T-cell (primary cell): ENCODE measurements at regions not wholly inside any gene's neighbourhood (a gene's known extent, or its start where the extent isn't known, plus 50 kb on each side); places are given as distances from the start of the nearest gene placed in this dataset.

Experiments
- ATAC-seq, 4 experiments: fragments of 200-7000 bp in 3 of 4; fragments of 150-1000 bp in 1 of 4; cut with Tn5 transposase; replicated peaks in 1 of 4; 1 replicate in 3 of 4; 2 replicates in 1 of 4; pipeline ENCODE4 v1.10.0; 2021; ENCODE audit warnings: moderate library complexity in 3 of 4, mild to moderate bottlenecking in 2 of 4, moderate number of reproducible peaks in 1 of 4
- CTCF ChIA-PET, 2 donors: fragments of 300-600 bp; sonication (Branson Sonifier 250); formaldehyde crosslinking; loops; one replicate each; lab custom pipeline; 2022; ENCODE audit warnings: antibody characterized with exemption in 2 of 2; lab: Charles Lee
- POLR2A ChIA-PET, 2 donors: fragments of 300-600 bp; sonication (Branson Sonifier 250); formaldehyde crosslinking; loops; one replicate each; lab custom pipeline; 2022; ENCODE audit warnings: antibody characterized with exemption in 2 of 2; lab: Charles Lee
- DNase-seq, 35 experiments: peaks; one replicate each; pipeline versions ENCODE4 v3.0.0 to v3.0.0-alpha.2; 2013 to 2023
- H3K27ac ChIP-seq: one replicate; pipeline ENCODE4 v1.5.1; 2013; ENCODE audit warnings: low read length
- H3K27me3 ChIP-seq, 2 experiments: replicated peaks in 1 of 2; 1 replicate in 1 of 2; 2 replicates in 1 of 2; pipeline versions ENCODE4 v1.6.1 to v1.7.0; 2013; ENCODE audit warnings: low read length in 1 of 2, mixed read lengths in 1 of 2; ENCODE audit not compliant: control insufficient read depth in 2 of 2, insufficient read depth in 2 of 2; ENCODE audit errors: extremely low read depth in 1 of 2
- H3K36me3 ChIP-seq, 2 donors: 1 replicate in 1 of 2; 2 replicates in 1 of 2; pipeline versions ENCODE4 v1.6.1 to v1.7.0; 2013; ENCODE audit warnings: low read length in 1 of 2; ENCODE audit not compliant: control insufficient read depth in 2 of 2, insufficient read depth in 1 of 2; ENCODE audit errors: extremely low read depth in 1 of 2
- H3K4me1 ChIP-seq, 2 experiments: 1 replicate in 1 of 2; 2 replicates in 1 of 2; pipeline versions ENCODE4 v1.6.1 to v1.7.0; 2013; ENCODE audit warnings: low read length in 2 of 2, mixed read lengths in 1 of 2; ENCODE audit not compliant: insufficient read depth in 2 of 2, control insufficient read depth in 1 of 2; ENCODE audit errors: extremely low read depth in 1 of 2
- H3K4me3 ChIP-seq, 2 donors: 1 replicate in 1 of 2; 2 replicates in 1 of 2; pipeline versions ENCODE4 v1.5.1 to v1.7.0; 2013; ENCODE audit warnings: mild to moderate bottlenecking in 2 of 2, low read length in 1 of 2, moderate library complexity in 1 of 2; ENCODE audit not compliant: control insufficient read depth in 1 of 2; ENCODE audit errors: extremely low read depth in 1 of 2
- H3K9me3 ChIP-seq: 2 replicates; pipeline ENCODE4 v1.7.0; 2013
- H3K27ac Mint-ChIP-seq, 2 donors: one replicate each; pipeline ENCODE4 v1.8.0; 2020 to 2021; ENCODE audit warnings: mild to moderate bottlenecking in 2 of 2, mixed read lengths in 2 of 2
- H3K27me3 Mint-ChIP-seq, 2 donors: one replicate each; pipeline ENCODE4 v1.8.0; 2021 to 2022; ENCODE audit warnings: mixed read lengths in 2 of 2
- H3K36me3 Mint-ChIP-seq: one replicate; pipeline ENCODE4 v1.8.0; 2021; ENCODE audit warnings: mixed read lengths
- H3K4me1 Mint-ChIP-seq, 3 donors: one replicate each; pipeline ENCODE4 v1.8.0; 2020 to 2022; ENCODE audit warnings: mixed read lengths in 3 of 3, mild to moderate bottlenecking in 1 of 3
- H3K4me3 Mint-ChIP-seq, 3 donors: one replicate each; pipeline ENCODE4 v1.8.0; 2020 to 2022; ENCODE audit warnings: mild to moderate bottlenecking in 3 of 3, mixed read lengths in 3 of 3, moderate library complexity in 3 of 3
- H3K9me3 Mint-ChIP-seq, 3 donors: one replicate each; pipeline ENCODE4 v1.8.0; 2020 to 2022; ENCODE audit warnings: mixed read lengths in 3 of 3
- WGBS: methylation state at CpG from one replicate; pipeline ENCODE4 v1.1.5; 2013; ENCODE audit warnings: missing lambda C conversion rate; ENCODE audit not compliant: insufficient coverage; 5-methylcytosine and 5-hydroxymethylcytosine counted together

- H3K4me1 ChIP-seq: no peaks in the 10 kb centered on the region
- Mint-ChIP-seq H3K4me1 (peaks cover 4 to 11% (median 5%) of the 10 kb centered on the region in 3 donors), H3K9me3 (peaks cover 0 to 6% (median 0%) of the 10 kb centered on the region in 3 donors), H3K4me3 (no peak overlapping the region), H3K36me3 (no peaks in the 10 kb centered on the region), H3K27me3 (peaks cover 10 to 24% of the 10 kb centered on the region in 2 donors), H3K27ac (peak overlapping the region in 1 of 2 donors; percentile 14)
- H3K27ac ChIP-seq: no peak overlapping the region
- H3K27me3 ChIP-seq: peaks cover 2 to 11% of the 10 kb centered on the region in 2 experiments
- ChIA-PET POLR2A (interaction anchor here in 1 of 2 donors (0.6 kb wide), 1 partner anchor 11 kb away, joined by 5 read pairs; no protein-coding TSS in a partner anchor), CTCF (interaction anchor here in 1 of 2 donors (0.5 kb wide), 1 partner anchor 934 kb away, joined by 3 read pairs; no protein-coding TSS in a partner anchor)
- H3K4me3 ChIP-seq: no peak overlapping the region
- ATAC-seq (no peak), DNase-seq (no peak)
- WGBS: 95% methylated on average over 2 of the region's 2 CpGs
- no peaks in the 10 kb centered on the region for H3K36me3 ChIP-seq
- no peaks in the 10 kb centered on the region for H3K9me3 ChIP-seq
Measured at GRCh38 chr2:11955314-11955713, 208.9 kb downstream of the LPIN1 start.

DNA sequence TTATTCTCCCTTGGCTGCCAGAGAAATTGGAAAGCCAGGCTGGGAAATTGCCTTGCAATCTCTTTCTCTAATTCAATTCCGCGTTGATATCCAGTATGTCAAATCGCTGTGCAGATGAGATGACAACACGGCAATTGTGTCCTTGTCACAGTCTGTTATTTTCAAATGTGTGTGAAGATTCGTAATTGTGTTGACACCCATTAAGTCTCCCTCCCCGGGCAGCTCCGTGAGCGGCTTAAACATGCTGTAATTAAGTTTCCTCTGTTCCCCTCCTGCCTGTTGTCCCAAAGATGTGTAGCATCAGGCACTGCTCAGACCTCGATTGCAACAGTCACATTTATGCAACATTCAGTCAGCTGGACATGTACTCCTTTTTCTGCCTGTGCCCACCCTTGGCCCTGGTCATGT lies 209.5 kb downstream of the LPIN1 start:
- Mint-ChIP-seq H3K4me1 (peaks cover 4 to 11% (median 5%) of the 10 kb centered on the region in 3 donors), H3K9me3 (peaks cover 0 to 6% (median 0%) of the 10 kb centered on the region in 3 donors), H3K27me3 (peaks cover 10 to 24% of the 10 kb centered on the region in 2 donors), H3K4me3 (no peak overlapping the region), H3K27ac (no peak overlapping the region), H3K36me3 (no peaks in the 10 kb centered on the region)
- ChIA-PET CTCF (no interaction called here), POLR2A (interaction anchor here in 1 of 2 donors (0.6 kb wide), 1 partner anchor 12 kb away, joined by 5 read pairs; no protein-coding TSS in a partner anchor)
- Histone ChIP-seq H3K27ac (no peak overlapping the region), H3K4me1 (no peaks in the 10 kb centered on the region), H3K4me3 (no peak overlapping the region), H3K36me3 (no peaks in the 10 kb centered on the region), H3K27me3 (peaks cover 2 to 11% of the 10 kb centered on the region in 2 experiments), H3K9me3 (no peaks in the 10 kb centered on the region)
- DNase-seq: no peak
- WGBS: 85% methylated on average over 7 of the region's 9 CpGs
- ATAC-seq: no peak

DNA sequence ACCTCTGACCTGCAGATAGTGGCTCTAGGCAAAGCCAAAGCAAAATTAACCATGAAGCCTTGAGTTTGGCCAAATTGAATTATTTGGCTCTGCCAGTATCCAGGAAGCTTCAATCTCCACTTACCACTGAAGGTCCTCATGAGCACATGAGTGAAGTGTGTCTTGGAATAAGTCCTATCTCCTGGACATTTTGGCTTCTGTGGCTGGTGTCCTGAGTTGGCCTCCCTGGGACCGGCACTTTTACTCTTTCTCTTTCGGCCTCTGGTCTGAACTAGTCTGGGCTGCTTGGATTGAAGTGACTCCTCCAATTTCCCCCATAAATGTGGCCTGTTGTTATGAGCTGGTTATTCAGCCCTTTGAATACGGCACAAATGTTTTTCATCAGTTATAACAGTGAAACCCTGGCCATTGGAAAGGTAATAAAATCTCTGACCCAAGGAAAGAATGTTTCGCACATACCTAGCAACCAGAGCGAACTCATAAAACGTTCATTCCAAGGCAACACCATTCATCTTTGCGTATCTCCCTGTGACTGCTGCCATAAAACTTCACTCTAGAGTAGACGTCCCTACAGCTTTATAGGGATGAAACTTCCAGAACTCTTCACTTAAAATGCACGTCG lies 216.4 kb downstream of the LPIN1 start:
- Mint-ChIP-seq H3K4me1 (peaks cover 3 to 8% (median 7%) of the 10 kb centered on the region in 3 donors), H3K36me3 (no peaks in the 10 kb centered on the region), H3K27me3 (no peaks in the 10 kb centered on the region), H3K4me3 (no peak overlapping the region), H3K9me3 (no peaks in the 10 kb centered on the region), H3K27ac (no peak overlapping the region)
- POLR2A ChIA-PET: no interaction called here
- Histone ChIP-seq H3K36me3 (no peaks in the 10 kb centered on the region), H3K9me3 (no peaks in the 10 kb centered on the region), H3K27me3 (no peaks in the 10 kb centered on the region), H3K4me3 (no peak overlapping the region), H3K4me1 (no peaks in the 10 kb centered on the region), H3K27ac (no peak overlapping the region)
- DNase-seq: no peak
- no peak for ATAC-seq
- CTCF ChIA-PET: interaction anchor here in 1 of 2 donors (0.6 kb wide), 1 partner anchor 753 kb away, joined by 3 read pairs; no protein-coding TSS in a partner anchor
- 81% methylated on average over 5 of the region's 10 CpGs for WGBS

DNA sequence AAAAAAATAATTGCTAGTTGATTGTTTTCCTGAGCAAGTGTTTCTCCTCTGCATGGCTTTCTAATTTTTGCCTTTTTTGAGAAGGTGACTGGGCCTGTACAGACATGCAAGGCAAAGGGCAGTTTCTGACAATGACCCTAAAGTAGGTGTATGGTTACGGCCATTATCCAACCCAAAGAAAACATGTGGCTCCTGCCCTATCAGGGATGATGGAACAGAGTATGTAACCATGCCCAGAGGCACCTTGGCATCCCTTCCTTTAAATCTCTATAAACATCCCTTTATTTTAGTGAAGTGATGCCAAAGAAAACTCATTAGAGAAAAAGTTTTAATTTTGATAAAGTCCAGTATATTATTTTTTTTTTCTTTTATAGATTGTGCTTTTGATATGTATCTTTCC lies 217.5 kb downstream of the LPIN1 start:
- POLR2A ChIA-PET: no interaction called here
- no peaks in the 10 kb centered on the region for H3K9me3 Mint-ChIP-seq
- H3K4me3 ChIP-seq: no peak overlapping the region
- no peaks in the 10 kb centered on the region for H3K27me3 Mint-ChIP-seq
- H3K27ac Mint-ChIP-seq: no peak overlapping the region
- no peaks in the 10 kb centered on the region for H3K36me3 Mint-ChIP-seq
- CTCF ChIA-PET: no interaction called here
- no peak overlapping the region for H3K27ac ChIP-seq
- H3K27me3 ChIP-seq: no peaks in the 10 kb centered on the region
- H3K4me1 Mint-ChIP-seq: peaks cover 3 to 8% (median 7%) of the 10 kb centered on the region in 3 donors
- no CpG with 5 or more reads among the region's 1 CpG for WGBS
- no peak for ATAC-seq
- no peak overlapping the region for H3K4me3 Mint-ChIP-seq
- H3K36me3 ChIP-seq: no peaks in the 10 kb centered on the region
- H3K9me3 ChIP-seq: no peaks in the 10 kb centered on the region
- DNase-seq: no peak
- H3K4me1 ChIP-seq: no peaks in the 10 kb centered on the region

GRCh38 chr2:11967946-11968465 lies 221.6 kb downstream of the LPIN1 start:
- H3K4me1 Mint-ChIP-seq: no peaks in the 10 kb centered on the region
- ATAC-seq: no peak
- 68% methylated on average over 2 of the region's 7 CpGs for WGBS
- no peak overlapping the region for H3K4me3 ChIP-seq
- H3K9me3 Mint-ChIP-seq: peaks cover 0 to 19% (median 5%) of the 10 kb centered on the region in 3 donors
- no peaks in the 10 kb centered on the region for H3K4me1 ChIP-seq
- H3K36me3 Mint-ChIP-seq: peaks cover 1% of the 10 kb centered on the region
- H3K27ac Mint-ChIP-seq: no peak overlapping the region
- DNase-seq: no peak
- ChIA-PET POLR2A (no interaction called here), CTCF (no interaction called here)
- H3K9me3 ChIP-seq: no peaks in the 10 kb centered on the region
- H3K27me3 ChIP-seq: peaks cover 0 to 2% of the 10 kb centered on the region in 2 experiments
- H3K27me3 Mint-ChIP-seq: no peaks in the 10 kb centered on the region
- H3K27ac ChIP-seq: no peak overlapping the region
- no peaks in the 10 kb centered on the region for H3K36me3 ChIP-seq
- no peak overlapping the region for H3K4me3 Mint-ChIP-seq

DNA sequence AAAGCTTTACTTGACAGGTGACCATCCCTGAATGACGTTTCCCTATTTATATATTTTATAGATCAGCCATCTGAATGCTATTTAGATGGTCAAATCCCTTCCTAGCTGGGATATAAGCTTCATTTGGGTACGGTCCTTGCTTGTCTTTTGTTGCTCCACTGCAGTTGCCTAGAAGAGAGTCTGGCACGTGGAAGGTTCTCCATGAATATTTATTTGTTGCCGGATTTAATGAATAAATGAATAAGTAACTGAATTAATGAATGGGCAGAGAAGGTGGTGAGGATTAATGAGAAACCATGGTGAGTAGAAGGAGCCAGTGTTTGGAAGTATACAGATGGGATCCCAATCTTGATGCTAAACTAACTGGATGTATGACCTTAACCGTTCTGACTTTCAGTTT lies 222.1 kb downstream of the LPIN1 start:
- Histone ChIP-seq H3K4me3 (no peak overlapping the region), H3K9me3 (no peaks in the 10 kb centered on the region), H3K27me3 (peaks cover 0 to 2% of the 10 kb centered on the region in 2 experiments), H3K27ac (no peak overlapping the region), H3K36me3 (no peaks in the 10 kb centered on the region), H3K4me1 (no peaks in the 10 kb centered on the region)
- 97% methylated on average over 3 of the region's 5 CpGs for WGBS
- ATAC-seq: no peak
- H3K4me3 Mint-ChIP-seq: no peak overlapping the region
- ChIA-PET CTCF (no interaction called here), POLR2A (no interaction called here)
- DNase-seq: no peak
- H3K4me1 Mint-ChIP-seq: no peaks in the 10 kb centered on the region
- H3K27ac Mint-ChIP-seq: no peak overlapping the region
- peaks cover 7% of the 10 kb centered on the region for H3K36me3 Mint-ChIP-seq
- H3K27me3 Mint-ChIP-seq: no peaks in the 10 kb centered on the region
- peaks cover 2 to 24% (median 10%) of the 10 kb centered on the region in 3 donors for H3K9me3 Mint-ChIP-seq
